T47D (cell line): ENCODE measurements at regions not wholly inside any gene's neighbourhood (a gene's known extent, or its start where the extent isn't known, plus 50 kb on each side); places are given as distances from the start of the nearest gene placed in this dataset.
"Not testable (repeated sequence)": the region's sequence is repeated elsewhere in the genome, so short reads cannot be mapped to it uniquely, and the experiment has no call there.

Source experiments
- DNase-seq, 2 experiments: peaks; one replicate each; pipeline versions ENCODE4 v3.0.0 to v3.0.0-alpha.2; 2011 to 2012; ENCODE audit warnings: low read depth in 1 of 2, low spot score in 1 of 2
- JUND ChIP-seq: IDR thresholded peaks from 2 replicates; pipeline ENCODE4 v1.6.1; 2012; ENCODE audit warnings: low read depth
- in situ Hi-C: cut with HindIII; loops from 2 replicates; pipeline ENCODE4 v1.10.0; 2016; ENCODE audit warnings: low sequenced_read_pairs, low pct_unique_long_range_greater_than_20kb

DNA sequence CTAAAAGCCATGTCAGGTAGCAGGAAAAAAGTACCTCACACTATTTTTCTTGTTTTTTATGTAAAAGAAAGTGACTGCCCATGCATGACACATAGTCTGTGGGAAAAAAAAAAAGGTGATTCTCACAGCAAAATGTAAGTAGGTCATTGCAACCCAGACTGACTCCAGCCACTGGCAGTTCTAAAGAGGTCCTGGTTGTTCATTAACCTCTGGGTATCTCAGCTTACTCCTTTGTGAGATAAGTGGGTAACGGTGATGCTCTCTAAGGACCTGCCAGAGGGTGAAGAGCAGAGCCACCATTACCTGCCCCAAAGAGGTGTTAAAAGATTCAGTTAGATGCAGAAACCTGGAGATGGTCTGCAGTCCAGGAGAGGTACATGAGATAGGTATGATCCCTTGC is 531.9 kb downstream of the GRIN2A start:
- in situ Hi-C loops: no loop called here
- no peak for TF ChIP-seq JUND
- no peak for DNase-seq

- in situ Hi-C loops: no loop called here
- no peak for DNase-seq
- TF ChIP-seq JUND: no peak
These were observed 527.2 kb downstream of the GRIN2A start for GRCh38 chr16:9655051-9655450.

DNA sequence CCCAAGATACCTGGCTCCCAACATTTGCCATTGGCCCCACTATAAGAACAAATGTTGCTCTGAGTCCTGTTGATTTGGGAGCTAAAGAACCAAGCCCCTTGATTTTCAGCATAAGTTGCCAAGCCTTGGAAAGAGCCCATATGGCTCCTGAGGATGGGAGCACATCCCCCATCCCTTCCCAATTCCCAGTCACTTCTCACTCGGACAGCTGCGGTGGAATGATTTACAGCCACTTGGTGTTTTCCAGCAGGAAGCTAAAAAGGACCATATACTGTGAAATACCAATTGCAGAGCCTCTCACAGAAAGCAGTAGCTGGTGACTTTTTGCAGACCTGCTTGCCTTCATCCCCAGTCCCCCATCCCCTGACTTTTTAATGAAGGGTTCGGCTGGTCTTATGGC is 524.6 kb downstream of the GRIN2A start:
- DNase-seq: no peak
- in situ Hi-C loops: no loop called here
- no peak for TF ChIP-seq JUND

- TF ChIP-seq JUND: no peak
- in situ Hi-C loops: no loop called here
- no peak for DNase-seq
These were observed 524.1 kb downstream of the GRIN2A start for GRCh38 chr16:9658164-9658563.

DNA sequence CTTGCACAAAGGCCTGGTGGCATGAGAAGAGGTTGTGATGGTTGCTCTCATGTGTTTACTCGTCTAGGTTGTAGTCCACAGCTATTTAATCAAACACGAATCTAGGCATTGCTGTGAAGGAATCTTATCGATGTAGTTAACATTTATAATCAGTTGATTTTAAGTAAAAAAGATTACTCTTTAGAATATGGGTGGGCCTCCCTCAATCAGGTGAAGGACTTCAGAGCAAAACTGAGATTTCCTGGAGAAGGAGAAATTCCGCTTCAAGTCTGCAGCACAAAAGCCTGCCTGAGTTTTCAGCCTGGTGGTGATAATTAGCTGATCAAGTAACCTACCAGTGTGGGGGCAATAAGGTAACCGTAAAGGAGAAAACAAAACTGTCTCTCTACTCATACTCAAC is 523.6 kb downstream of the GRIN2A start:
- no peak for DNase-seq
- in situ Hi-C loops: no loop called here
- TF ChIP-seq JUND: no peak

GRCh38 chr16:9660898-9661297 is 521.3 kb downstream of the GRIN2A start:
- in situ Hi-C loops: no loop called here
- DNase-seq: no peak
- TF ChIP-seq JUND: no peak

GRCh38 chr16:9661336-9662017 is 520.8 kb downstream of the GRIN2A start:
- no peak for TF ChIP-seq JUND
- no peak for DNase-seq
- in situ Hi-C loops: no loop called here

GRCh38 chr16:9663588-9663987 is 518.6 kb downstream of the GRIN2A start:
- no peak for DNase-seq
- in situ Hi-C loops: no loop called here
- TF ChIP-seq JUND: no peak

DNA sequence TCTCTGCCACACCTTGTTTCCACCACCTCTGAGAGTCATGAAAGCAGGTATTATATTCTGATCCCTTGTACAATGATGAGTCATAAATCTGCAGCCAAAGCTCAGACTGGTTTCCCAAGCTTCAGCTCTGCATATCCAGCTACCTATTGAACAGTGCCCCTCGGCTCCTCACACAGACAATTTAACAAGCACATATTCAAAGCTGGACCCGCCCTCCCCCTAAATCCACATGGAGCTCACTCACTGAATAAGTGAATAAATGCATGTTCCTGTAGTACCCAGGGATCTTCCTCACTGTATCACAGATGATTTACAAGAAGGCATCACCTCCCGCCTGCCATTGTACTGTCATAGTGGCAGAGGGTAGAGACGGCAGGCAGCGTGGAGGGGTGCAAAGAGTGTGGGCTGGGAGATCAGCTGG is 516.4 kb downstream of the GRIN2A start:
- in situ Hi-C loops: no loop called here
- no peak for DNase-seq
- no peak for TF ChIP-seq JUND

DNA sequence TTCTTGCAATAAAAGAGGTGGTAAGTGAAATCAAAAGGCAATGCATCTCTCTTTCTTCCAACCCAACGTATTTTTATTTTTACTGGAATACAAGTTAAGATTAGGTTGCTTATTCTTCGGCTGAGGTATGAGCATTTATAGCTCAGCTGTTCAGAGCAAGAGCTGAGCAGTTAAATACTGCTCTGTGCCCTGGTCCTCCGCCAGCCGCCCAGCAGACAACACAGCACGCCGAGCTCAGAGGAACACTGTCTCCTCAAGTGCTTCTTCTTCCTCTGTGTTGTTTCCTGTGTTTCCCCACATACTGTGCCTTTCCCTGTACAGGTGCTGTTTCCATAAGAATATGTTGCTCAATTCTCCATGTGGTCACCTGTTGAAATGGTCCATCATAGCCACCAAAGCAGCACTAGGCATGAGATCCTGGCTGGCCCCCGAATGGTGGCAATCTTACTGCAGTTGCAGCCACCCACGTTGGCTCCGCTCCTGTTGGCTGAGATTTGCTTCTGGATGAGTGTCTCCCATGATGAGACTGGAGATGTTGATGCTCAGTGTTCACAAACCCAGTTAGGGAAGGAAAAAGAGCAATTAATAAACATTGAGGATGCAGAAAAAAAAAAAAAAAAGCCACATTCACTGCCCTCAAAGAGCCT is 515.3 kb downstream of the GRIN2A start:
- no peak for TF ChIP-seq JUND
- DNase-seq: no peak
- in situ Hi-C loops: no loop called here

- no peak for TF ChIP-seq JUND
- in situ Hi-C loops: no loop called here
- no peak for DNase-seq
These were observed 512.2 kb downstream of the GRIN2A start for GRCh38 chr16:9670033-9670432.

DNA sequence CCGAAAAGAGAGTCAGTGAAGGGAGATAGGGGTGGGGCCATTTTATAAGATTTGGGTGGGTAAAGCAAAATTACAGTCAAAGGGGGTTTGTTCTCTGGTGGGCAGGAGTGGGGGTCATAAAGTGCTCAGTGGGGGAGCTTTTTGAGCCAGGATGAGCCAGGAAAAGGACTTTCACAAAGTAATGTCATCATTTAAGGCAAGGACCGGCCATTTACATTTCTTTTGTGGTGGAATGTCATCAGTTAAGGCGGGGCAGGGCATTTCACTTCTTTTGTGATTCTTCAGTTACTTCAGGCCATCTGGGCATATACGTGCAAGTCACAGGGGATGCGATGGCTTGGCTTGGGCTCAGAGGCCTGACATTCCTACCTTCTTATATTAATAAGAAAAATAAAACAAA is 511.6 kb downstream of the GRIN2A start:
- in situ Hi-C loops, DNase-seq: not testable (repeated sequence)

GRCh38 chr16:9676560-9677300 is 505.5 kb downstream of the GRIN2A start:
- in situ Hi-C loops, DNase-seq: not testable (repeated sequence)
